ENCODE measurements at regions not wholly inside any gene's neighbourhood (a gene's known extent, or its start where the extent isn't known, plus 50 kb on each side); places are given as distances from the start of the nearest gene placed in this dataset.

- Histone ChIP-seq H3K79me1 (ENCODE audit: insufficient read depth, low read depth, low read length, poor library complexity, severe bottlenecking) (no peaks in the 10 kb centered on the region), H3K9ac (ENCODE audit: extremely low read depth, insufficient read length, low read length) (no peak overlapping the region), H2AFZ (ENCODE audit: low read length) (no peak overlapping the region), H3K79me2 (ENCODE audit: insufficient read depth, low read length) (no peaks in the 10 kb centered on the region), H3K4me1 (ENCODE audit: insufficient read depth, low read length) (no peaks in the 10 kb centered on the region), H3K4ac (ENCODE audit: low read depth, low read length) (no peak overlapping the region), H3K18ac (ENCODE audit: insufficient read length, low read depth, low read length) (no peak overlapping the region), H2AK5ac (ENCODE audit: insufficient read length, low read length) (no peak overlapping the region), H3K23me2 (ENCODE audit: insufficient read length, low read depth, low read length, poor library complexity, severe bottlenecking) (no peaks in the 10 kb centered on the region), H2BK15ac (ENCODE audit: low read depth, low read length) (no peak overlapping the region), H4K5ac (ENCODE audit: insufficient read length, low read depth, low read length) (no peak overlapping the region), H3K27ac (ENCODE audit: insufficient read length, low read depth, low read length) (no peak overlapping the region), H4K91ac (ENCODE audit: insufficient read length, low read depth, low read length) (no peak overlapping the region), H3K9me3 (ENCODE audit: control insufficient read depth, low read depth, low read length) (no peaks in the 10 kb centered on the region), H3K4me2 (ENCODE audit: insufficient read depth, insufficient read length, low read length) (no peak overlapping the region), H4K20me1 (ENCODE audit: control insufficient read depth, insufficient read depth, insufficient read length) (no peaks in the 10 kb centered on the region), H4K8ac (replicated peaks; ENCODE audit: insufficient read length, low read depth, low read length) (no peak overlapping the region), H2BK20ac (ENCODE audit: low read depth, low read length, poor library complexity, severe bottlenecking) (no peak overlapping the region), H3T11ph (ENCODE audit: low read length) (no peak overlapping the region), H3K23ac (ENCODE audit: insufficient read length, low read depth, low read length) (no peak overlapping the region), H2BK5ac (ENCODE audit: insufficient read length, low read length) (no peak overlapping the region), H3K14ac (ENCODE audit: insufficient read depth, low read length) (no peak overlapping the region), H2BK120ac (ENCODE audit: low read depth, low read length, poor library complexity, severe bottlenecking) (no peak overlapping the region), H3K56ac (ENCODE audit: insufficient read length, low read depth, low read length) (no peak overlapping the region), H2BK12ac (ENCODE audit: insufficient read length, low read depth, low read length) (no peak overlapping the region), H3K27me3 (ENCODE audit: insufficient read depth, low read length) (no peaks in the 10 kb centered on the region; the same call in 1 of the 2 replicates)
- no peak for TF ChIP-seq CTCF (conservative IDR thresholded peaks at IDR 0.05)
- H3K4me1 Mint-ChIP-seq, result peaks cover 4 to 16% of the 10 kb centered on the region in 2 experiments; a peak in 3 of 4 replicates
- no peaks in the 10 kb centered on the region for H3K9me3 Mint-ChIP-seq
- H3K27ac Mint-ChIP-seq, result no peak overlapping the region
- no peak overlapping the region for H3K4me3 Mint-ChIP-seq
- DNase-seq, result no peak
- H3K27me3 Mint-ChIP-seq (ENCODE audit: low read depth), result no peaks in the 10 kb centered on the region
- peaks cover 0 to 7% (median 0%) of the 10 kb centered on the region in 3 experiments; a peak in 1 of 7 replicates for H3K36me3 Mint-ChIP-seq (ENCODE audit: insufficient read depth in 1 of 3, low read depth in 3 of 3)
Observed at GRCh38 chr12:42639556-42639955, 50.0 kb upstream of the PRICKLE1 start.
